HG03097 (cell line): ENCODE measurements at regions not wholly inside any gene's neighbourhood (a gene's known extent, or its start where the extent isn't known, plus 50 kb on each side); places are given as distances from the start of the nearest gene placed in this dataset.
"Not testable (repeated sequence)": the region's sequence is repeated elsewhere in the genome, so short reads cannot be mapped to it uniquely, and the experiment has no call there.

ENCODE experiments used
- ATAC-seq: cut with Tn5 transposase; IDR thresholded peaks from one replicate; pipeline ENCODE4 v1.9.1; 2021; ENCODE audit not compliant: unreplicated experiment, low FRiP score

DNA sequence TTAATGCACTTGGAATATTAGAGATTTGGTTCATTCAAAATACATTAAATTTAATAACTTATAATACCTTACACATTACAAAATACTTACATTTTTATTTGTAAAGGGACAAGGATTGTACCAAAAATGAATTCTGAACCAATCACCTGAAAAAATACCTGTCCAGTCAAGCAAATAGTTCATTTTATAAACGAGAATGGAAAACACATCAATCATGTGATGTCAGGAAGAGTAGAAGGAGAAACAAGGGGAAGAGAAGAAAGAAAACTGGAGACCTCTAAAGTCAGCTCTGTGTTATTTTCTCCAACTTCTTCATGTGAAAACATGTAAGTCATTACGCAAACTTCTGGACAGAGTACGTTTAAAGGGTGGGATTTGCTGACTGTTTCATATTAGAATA lies 989.0 kb upstream of the NUDT12 start:
- ATAC-seq: no peak

DNA sequence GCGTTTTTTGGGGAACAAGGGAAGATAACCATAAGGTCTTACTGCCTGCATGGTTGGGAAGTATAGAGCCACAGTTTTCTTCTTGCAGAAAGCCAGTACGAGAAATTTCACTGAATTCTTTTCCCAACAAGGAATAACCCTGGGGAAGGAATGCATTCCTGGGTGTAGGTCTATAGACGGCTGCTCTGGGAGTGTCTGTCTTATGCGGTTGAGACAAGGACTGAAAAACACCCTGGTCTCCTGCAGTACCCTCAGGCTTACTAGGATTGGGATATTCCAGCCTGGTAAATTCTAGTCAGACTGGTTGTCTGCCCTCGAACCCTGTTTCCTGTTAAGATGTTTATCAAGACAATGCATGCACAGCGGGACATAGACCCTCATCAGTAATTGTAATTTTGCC lies 984.3 kb upstream of the NUDT12 start:
- not testable (repeated sequence) for ATAC-seq

DNA sequence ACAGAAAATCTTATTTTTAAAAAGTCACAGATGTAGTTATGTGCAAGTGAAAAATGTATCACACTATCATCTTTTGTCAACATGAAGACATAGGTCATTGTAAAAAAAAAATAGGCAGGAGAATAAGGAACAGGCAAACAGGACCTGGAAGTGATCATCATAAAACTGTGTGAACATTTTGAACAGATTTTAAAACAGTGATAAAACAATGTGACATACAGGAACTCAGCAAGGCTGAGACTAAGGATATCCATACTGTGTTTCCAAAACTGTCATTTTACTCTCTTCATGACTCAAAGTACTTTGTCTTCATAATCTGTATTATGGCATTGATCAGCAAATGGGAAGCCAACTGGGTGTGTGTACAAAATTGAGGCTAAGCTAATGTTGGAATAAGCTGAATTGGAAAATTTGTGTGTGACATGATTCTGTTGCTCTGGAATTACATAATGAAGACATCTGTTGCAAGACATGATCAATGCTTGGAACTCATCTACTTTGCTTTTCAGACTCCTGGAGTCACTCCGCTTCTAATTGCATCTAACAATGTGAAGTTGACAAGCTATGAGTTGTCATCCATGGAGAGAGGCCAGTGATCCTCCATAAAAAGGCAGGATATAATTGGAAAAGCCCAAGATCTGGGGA lies 978.7 kb upstream of the NUDT12 start:
- no peak for ATAC-seq

DNA sequence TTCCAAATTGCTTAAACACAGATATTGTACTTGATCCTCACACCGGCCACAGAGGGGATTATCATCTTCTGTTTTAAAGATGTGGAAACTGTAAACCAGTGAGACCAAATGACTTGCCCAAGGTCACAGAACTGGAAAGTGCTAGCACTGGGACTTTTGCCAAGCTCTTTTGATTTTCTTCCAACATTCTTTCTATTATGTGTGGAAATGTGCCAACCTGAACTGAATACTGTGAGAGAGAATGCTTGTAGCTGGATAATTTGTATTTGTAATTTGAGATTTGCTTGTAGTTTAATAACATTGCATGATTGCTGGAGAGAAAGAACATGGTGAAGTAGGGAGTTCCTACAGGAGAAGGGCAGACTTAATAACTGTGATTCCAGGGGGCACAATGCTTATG lies 977.9 kb upstream of the NUDT12 start:
- ATAC-seq: no peak

DNA sequence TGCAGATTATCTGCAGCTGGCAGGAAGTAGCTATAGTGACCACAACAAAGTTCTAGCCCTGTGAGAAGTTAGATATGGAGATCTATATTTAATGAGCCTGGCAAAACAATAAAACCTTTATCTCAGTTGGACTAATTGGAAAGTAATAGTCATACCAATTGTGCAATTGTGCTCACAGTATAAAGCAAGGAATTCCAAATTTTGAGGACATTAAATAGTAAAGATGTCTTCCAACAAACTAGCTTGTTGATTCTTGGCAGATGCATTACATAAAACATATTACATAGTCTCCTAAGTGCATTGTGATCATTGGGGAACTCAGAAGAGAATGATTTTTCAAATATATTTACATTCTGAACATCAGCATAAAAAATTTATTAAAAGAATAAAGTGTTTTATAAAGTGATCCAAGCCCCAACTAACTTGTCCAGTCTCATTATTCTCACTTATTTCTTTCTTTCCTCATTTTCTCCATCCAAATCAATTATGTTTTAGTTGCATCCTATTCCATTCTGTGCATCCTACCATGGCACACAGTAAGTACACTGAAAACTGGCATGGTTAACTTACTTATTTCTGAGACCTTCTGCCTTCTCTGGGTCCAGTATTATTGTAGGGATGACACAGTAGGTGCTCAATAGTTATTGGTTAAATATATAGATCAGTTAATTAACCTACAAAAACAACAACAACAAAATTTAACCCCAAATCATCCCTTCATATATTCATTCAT lies 977.2 kb upstream of the NUDT12 start:
- no peak for ATAC-seq

DNA sequence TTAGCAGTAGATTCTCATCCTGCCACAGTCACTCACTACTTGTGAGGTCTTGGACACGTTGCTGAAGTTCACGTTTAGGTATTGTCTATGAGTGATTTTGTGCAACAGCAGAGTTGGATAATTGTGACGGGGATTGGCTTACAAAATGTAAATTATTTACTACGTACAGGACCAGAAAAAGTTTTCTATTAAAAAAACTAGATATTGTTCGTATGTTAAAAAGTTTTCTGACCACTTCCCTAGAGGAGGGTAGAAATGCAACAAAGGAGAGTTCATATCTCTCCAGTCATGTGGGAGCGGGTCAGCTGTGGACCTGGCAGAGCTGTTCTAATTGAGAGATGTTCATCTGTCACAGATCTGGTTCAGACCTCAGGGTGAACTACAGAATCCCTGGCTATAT lies 976.1 kb upstream of the NUDT12 start:
- ATAC-seq: no peak

DNA sequence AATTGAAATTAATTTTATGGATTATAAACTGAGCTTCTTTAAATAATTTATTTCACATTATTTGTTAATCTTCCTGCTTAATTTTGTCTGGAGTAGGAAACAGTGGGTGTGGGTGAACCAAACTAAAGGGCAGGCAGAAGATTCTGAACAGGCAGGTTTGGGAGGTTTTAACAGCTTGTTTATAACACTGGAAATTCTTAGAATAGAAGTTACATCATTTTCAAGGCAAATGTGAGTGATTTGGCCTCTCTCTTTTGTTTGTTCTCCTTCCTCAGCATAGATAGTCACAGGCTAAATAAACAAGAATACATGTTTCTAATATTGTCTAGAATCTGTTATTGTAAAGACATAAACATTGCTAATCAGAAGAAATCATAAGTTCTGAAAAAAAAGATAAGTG lies 970.9 kb upstream of the NUDT12 start:
- no peak for ATAC-seq

DNA sequence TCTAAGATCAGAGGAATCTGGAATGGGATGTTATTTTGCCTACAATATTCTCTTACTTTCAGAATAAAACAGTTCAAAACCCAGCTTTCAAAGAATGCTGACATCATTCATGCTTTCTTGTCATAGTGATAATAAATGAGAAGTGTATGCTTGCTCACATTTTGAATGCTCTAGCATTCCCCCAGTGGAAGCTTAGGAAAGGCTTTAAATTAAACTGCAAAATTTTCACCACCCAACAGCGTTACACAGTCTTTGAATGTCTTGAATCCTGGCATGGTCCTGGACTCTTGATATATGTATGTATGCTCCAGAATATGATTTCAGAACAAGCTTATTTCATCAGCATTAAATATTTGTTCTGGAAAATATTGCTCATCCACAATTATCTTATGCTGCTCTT lies 964.3 kb upstream of the NUDT12 start:
- no peak for ATAC-seq

DNA sequence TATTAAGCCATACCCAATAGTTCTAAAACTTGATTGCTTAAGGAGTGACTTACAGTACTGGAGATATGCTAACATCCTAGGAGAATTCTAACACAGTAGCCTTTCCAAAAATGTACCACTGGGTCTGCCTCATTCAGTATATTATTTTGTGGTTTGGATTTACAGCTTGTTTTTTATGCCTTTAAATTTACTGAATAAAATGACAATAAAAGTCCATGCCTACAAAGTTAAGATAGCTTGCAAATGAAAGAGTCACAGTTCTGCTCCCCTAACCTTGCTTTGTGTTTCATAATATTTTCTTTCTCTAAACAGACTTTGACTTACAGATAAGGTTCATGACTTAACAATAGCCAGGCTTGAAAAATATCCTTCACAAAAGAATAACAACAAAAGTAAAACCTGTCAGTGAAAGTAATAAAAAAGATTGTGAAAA lies 951.1 kb upstream of the NUDT12 start:
- no peak for ATAC-seq

DNA sequence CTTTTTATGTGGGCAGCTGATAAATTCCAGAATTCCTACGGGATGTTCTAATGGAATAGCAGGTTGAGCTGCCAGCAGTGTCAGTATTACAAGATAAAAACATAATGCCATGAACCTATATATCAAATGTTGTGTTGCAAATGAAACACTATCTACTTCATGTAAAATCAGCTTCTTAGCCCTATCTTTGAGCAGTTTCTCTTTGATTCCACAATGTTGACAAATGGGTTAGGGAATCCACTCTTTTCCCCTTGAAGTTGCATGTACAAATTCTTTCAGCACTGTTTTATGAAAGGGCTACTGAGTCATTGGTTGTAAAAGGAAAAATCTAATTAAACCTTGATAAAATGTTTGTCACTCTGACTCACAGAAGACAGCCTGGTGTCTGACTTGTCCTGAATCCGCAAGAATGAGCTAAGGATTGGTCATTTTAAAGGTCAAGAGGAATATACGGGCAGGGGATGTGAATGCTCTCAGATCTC lies 950.6 kb upstream of the NUDT12 start:
- no peak for ATAC-seq

DNA sequence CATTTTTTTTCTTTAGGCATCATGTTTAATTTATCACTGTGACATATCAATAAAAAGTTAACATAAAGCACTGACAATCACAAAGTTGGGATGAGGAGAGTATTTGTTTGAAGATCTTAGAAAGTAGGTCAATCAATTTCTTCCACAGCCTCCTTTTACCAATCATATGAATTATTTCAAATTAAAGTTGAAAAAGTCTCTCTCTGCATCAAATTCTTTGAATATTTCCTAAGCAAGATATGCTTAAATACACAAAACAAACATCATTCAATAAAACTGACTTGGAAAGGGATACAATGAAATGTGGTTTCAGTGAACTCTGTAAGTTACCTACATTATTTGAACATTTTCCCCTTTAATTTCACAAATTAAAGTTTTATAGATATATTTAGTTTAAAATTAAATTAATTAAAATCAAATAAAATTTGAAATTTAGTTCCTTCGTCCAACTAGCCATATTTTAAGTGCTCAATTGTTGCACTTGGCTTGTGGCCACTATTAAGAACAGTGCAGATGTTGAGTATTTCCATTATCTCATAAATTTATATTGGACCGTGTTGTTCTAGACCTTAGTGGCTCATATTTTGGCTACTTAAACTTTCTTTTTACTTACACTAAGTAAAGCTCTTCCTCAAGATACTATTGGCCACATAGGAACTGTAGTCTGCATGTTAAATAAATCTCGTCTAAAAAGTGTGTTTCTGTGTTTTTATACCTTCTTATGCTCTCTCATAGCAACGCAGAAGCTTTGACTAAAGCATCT lies 949.7 kb upstream of the NUDT12 start:
- no peak for ATAC-seq

DNA sequence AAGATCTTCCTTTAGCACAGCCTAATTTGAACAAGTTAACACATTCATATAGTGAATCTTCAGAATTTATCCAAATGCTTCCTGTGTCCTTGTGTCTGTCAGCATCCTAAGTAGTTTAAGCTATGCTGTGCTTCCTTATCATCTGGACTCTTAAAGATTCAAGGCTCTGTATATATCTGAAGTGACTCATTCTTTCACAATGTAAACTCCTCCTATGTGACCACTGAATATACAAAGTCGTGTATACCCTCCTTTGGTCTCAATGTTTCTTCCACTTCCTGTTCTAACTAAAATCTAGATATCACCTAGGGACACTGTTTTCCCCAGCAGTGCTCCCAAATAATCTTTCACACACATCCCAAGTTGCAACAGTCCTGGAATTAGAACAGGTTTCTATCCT lies 935.7 kb upstream of the NUDT12 start:
- no peak for ATAC-seq

DNA sequence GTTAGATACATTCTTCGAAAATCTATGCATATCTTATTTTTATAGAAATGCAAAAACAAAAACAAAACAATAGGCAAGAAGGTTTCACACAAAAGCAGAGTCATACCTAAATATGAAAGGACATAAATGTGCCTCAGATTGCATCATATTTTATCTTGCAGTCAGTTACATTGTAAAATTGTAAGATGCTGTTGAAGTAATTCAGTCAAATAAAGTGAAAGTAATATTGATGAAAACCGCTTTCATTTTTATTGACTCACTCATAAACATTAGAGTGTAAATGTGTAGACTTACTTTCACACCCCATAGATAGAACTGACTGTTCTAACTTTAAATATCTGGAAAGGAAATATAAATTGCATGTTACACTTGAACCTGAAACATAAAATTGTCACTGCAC lies 931.5 kb upstream of the NUDT12 start:
- no peak for ATAC-seq

DNA sequence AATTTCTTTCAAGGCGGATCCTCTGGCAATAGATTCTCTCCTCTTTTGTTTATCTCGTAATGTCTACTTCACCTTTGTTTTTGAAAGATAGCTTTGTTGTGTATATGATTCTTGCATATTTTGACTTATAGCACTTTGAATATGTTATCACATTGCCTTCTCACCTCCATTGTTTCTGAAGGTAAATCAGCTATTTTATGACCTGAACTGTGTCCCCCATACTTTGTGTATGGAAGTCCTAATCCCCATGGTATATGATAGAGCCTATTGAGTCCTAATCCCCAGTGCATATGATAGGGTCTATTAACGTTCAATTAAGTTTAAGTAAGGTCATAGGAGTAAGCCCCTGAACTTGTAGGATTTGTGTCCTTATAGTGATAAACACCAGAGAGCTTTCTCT lies 910.2 kb upstream of the NUDT12 start:
- no peak for ATAC-seq

DNA sequence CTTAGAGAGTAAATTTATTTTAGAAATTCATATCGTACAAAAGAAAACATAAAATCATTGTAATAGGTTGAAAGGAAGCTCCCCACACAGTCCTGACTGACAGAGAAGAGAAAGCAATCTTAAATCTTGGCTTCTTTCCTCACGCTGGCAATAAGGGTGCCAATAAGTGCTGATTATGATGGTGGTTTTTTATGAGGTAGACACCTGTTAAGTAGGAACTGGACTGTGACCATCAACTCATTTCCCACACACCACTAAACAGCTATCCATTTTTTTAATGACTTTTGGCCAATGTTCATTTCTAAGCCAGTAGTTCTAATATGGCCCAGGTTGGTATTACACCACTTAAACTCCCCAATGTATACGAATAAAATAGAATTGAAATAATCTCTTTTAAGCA lies 893.5 kb upstream of the NUDT12 start:
- ATAC-seq: no peak

DNA sequence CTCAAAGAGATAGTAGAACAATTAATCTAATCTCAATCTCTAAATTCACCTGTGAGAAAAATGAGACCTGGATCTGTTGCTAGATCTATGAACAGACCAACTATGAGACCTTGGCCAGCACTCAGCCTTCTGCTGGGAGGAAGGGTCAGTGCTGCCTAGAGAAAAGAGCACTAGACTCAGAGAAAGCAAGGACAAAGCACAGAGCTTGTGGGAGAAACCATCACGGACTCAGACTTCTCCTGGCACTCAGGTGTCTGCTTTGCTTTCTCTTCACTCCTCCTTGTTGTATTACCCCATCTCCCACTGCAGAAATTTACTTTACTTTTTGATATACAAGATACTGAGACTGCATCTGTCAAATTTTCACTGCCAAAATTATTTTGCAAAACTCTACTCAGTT lies 890.0 kb upstream of the NUDT12 start:
- ATAC-seq: no peak

DNA sequence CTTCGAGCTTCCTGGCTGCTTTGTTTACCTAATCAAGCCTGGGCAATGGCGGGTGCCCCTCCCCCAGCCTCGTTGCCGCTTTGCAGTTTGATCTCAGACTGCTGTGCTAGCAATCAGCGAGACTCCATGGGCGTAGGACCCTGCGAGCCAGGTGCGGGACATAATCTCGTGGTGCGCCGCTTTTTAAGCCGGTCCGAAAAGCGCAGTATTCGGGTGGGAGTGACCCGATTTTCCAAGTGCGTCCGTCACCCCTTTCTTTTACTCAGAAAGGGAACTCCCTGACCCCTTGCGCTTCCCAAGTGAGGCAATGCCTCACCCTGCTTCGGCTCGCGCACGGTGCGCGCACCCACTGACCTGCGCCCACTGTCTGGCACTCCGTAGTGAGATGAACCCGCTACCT lies 889.3 kb upstream of the NUDT12 start:
- ATAC-seq: not testable (repeated sequence)

DNA sequence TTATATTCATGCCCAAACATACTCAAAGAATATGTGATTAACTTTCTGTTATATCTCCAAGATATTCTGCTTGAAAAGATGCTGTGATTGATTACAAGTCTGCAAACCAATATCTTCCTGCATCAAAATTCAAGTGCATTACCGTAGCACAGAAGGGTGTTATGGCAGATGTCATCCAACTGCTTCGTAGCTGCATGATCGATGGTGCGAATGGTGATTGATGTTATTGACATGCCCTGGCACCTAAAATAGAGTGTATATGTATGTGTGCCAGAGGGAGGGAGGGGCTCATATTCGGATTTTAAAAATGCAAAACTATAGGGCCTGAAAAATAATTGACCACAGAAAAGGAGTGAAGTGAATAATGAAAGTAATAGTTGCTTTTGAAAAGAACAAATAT lies 882.1 kb upstream of the NUDT12 start:
- no peak for ATAC-seq

DNA sequence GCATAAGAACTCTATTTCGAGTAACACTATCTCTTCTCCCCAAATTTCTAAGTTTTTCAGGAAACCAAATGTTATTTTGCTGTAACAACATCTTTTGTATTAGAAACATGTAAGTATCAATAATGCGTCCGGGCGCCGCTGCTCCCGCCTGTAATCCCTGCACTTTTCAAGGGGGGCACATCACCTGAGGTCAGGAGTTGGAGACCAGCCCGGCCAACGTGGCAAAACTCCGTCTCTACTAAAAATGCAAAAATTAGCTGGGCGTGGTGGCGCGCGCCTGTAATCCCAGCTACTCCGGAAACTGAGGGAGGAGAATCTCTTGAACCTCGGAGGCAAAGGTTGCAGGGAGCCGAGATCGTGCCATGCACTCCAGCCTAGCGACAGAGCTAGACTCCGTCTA lies 881.1 kb upstream of the NUDT12 start:
- ATAC-seq: no peak

DNA sequence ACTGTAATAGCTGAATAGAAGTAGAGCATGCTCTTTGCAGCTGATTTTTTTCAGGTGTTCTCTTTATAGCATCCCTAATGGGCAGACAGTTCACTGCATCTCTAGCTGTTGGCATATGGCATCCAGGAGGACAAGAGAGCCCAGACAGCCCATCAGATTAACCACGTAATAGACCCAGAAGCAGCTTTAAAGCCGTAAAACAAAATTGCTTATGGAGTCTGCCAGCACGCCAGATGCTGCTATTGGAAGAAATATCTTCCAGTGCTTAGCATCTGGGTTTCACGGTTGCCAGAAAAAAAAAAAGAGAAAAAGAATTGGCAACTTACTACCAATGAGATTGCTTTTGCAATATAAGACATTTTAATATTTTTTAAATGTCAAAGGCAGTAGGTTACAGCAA lies 869.4 kb upstream of the NUDT12 start:
- ATAC-seq: no peak

DNA sequence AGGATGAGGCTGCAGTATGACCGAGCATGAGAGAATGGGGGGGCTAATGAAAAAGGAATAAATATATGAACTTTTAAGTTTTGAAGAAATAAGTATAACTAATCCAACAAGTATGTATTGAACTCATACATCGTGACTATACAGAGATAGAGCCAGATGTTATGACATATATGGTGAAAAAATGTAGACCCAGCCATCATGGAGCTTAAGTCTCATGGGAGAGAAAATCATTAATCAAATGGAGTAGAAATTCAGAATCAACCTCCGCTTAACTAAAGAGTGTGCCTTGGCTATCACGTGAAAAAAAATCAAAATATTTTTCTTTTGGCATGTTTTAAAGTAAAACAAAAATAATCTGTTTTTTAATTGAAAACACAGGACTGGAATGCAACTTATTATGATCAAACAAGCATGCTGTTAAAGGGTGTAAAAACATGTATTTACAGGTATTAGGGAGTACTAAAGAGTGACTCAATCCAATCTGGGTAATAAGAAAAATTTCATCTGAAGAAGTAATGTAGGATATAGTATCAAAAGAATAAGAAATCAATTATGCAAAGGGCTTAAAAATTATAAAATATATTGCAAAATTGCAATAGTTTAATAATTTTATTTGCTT lies 868.5 kb upstream of the NUDT12 start:
- no peak for ATAC-seq
